Stimulated activated CD4-positive, alpha-beta T cell treated with anti-CD3 and anti-CD28 coated beads, Interleukin-4, amount 100 ng/mL, for 1 hour (primary cell): ENCODE measurements at regions not wholly inside any gene's neighbourhood (a gene's known extent, or its start where the extent isn't known, plus 50 kb on each side); places are given as distances from the start of the nearest gene placed in this dataset.

Source experiments
- DNase-seq: peaks from one replicate; pipeline ENCODE4 v3.0.0-alpha.2; 2020

- DNase-seq: no peak
Observed at GRCh38 chr14:100440758-100441203, 117.6 kb downstream of the SLC25A47 start.

GRCh38 chr14:100441271-100441947 lies 118.3 kb downstream of the SLC25A47 start:
- no peak for DNase-seq

- DNase-seq: no peak
Observed at GRCh38 chr14:100442036-100442435, 118.9 kb downstream of the SLC25A47 start.

GRCh38 chr14:100442498-100443490 lies 119.7 kb downstream of the SLC25A47 start:
- no peak for DNase-seq

- no peak for DNase-seq
Observed at GRCh38 chr14:100443603-100444002, 120.5 kb downstream of the SLC25A47 start.

- DNase-seq: no peak
Observed at GRCh38 chr14:100445436-100446088, 122.4 kb downstream of the SLC25A47 start.

GRCh38 chr14:100446572-100446971 lies 123.4 kb downstream of the SLC25A47 start:
- DNase-seq: no peak

- no peak for DNase-seq
Observed at GRCh38 chr14:100448376-100448775, 125.2 kb downstream of the SLC25A47 start.

GRCh38 chr14:100449225-100449987 lies 126.3 kb downstream of the SLC25A47 start:
- no peak for DNase-seq

GRCh38 chr14:100450049-100450448 lies 126.9 kb downstream of the SLC25A47 start:
- no peak for DNase-seq

- DNase-seq: no peak
Observed at GRCh38 chr14:100450736-100451135, 127.6 kb downstream of the SLC25A47 start.

GRCh38 chr14:100451264-100451663 lies 128.1 kb downstream of the SLC25A47 start:
- no peak for DNase-seq

GRCh38 chr14:100453930-100454329 lies 130.8 kb downstream of the SLC25A47 start:
- DNase-seq: no peak

- DNase-seq: no peak
Observed at GRCh38 chr14:100454437-100454836, 131.3 kb downstream of the SLC25A47 start.

- no peak for DNase-seq
Observed at GRCh38 chr14:100463937-100464336, 123.3 kb downstream of the BEGAIN start.

- DNase-seq: no peak
Observed at GRCh38 chr14:100466111-100466856, 120.9 kb downstream of the BEGAIN start.

GRCh38 chr14:100467046-100467750 lies 120.0 kb downstream of the BEGAIN start:
- DNase-seq: no peak

GRCh38 chr14:100467939-100468338 lies 119.3 kb downstream of the BEGAIN start:
- DNase-seq: no peak

- no peak for DNase-seq
Observed at GRCh38 chr14:100468557-100468956, 118.7 kb downstream of the BEGAIN start.

GRCh38 chr14:100469632-100470522 lies 117.3 kb downstream of the BEGAIN start:
- no peak for DNase-seq
